COLO668 (cell line): ENCODE measurements at regions not wholly inside any gene's neighbourhood (a gene's known extent, or its start where the extent isn't known, plus 50 kb on each side); places are given as distances from the start of the nearest gene placed in this dataset.

Experiments used
- DNase-seq: peaks from one replicate; lab custom pipeline; 2025; ENCODE audit not compliant: unreplicated experiment; lab: John Stamatoyannopoulos, UW

GRCh38 chr5:92470770-92471169 lies 1087.7 kb upstream of the ARRDC3 start:
- no peak for DNase-seq

DNA sequence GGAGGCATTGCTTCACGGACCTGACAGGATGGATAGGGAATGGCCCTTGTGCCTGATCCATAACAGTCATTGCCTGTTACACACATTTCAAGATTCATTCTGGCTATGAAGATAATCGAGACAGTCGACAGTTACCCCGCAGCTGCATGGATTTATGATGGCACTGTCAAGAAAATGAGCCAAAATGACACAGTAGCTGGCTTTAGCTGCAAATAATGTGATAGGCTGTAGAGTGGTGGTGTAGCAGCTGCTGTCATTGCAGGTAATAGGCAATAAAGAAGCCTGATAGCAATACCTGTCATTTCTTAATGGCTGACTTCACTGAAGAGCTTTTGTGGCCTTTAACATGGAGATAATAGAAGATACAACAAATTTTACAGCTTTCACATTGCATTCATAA lies 1085.2 kb upstream of the ARRDC3 start:
- DNase-seq, result no peak

- no peak for DNase-seq
Measured at GRCh38 chr5:92467695-92468094, 1084.6 kb upstream of the ARRDC3 start.

DNA sequence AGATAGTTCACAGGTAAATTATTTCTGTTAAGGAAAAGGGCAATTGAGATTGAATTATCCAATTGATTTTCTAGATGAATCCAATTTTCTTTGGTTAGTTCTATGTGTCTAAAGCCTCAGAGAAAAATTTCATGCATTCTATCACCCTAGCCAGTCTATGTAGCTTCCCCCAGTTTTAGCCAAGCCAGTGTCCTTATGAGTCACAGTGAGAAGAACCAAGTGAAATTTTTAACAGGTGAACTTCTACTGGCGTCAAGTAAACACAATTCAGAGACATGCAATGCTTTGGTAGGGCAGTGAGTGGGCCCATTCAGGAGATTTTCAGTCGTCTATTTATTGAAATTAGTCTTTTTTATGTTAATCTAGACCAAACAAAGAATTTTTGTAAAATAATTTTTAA lies 1077.4 kb upstream of the ARRDC3 start:
- DNase-seq, result no peak

DNA sequence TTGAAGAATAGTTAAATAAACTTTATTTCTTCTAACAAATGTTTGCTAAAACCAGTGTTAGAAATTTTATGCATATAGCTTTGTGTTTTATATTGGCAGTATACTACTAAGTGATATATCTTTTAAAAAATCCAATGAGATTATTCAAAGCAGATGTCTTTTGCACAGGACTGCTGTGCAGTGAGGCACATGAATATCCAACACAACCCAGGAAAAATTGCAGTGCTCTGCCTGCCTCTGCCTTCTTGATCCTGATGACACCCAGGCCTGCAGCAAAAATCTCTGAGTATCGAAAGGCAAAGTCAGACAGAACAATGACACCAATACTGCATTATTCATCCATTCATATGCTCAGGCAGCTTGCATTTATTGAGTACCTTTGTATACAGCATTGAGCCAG lies 1076.5 kb upstream of the ARRDC3 start:
- DNase-seq, result no peak

GRCh38 chr5:92455011-92455410 lies 1071.9 kb upstream of the ARRDC3 start:
- no peak for DNase-seq

GRCh38 chr5:92444888-92445287 lies 1061.8 kb upstream of the ARRDC3 start:
- DNase-seq, result no peak

DNA sequence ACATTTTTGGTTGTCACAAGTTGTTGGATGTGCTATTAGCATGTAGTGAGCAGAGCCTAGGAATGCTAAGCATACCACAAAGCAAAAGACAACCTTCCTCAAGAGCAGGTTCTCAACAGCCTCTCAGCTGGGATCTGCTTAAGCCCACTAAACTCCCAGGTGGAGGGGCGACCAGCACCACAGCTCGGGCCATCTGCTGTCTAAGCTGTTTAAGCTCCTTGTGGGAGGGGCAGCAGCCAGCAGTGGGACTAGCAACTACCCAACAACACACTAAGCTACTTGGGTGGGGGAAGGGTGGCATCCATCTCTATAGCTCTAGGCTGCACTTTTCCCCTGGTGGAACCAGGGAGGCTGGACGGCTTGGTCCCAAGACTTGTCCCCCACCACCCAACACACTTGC lies 1052.7 kb upstream of the ARRDC3 start:
- DNase-seq, result no peak

- no peak for DNase-seq
Measured at GRCh38 chr5:92429646-92430045, 1046.5 kb upstream of the ARRDC3 start.

GRCh38 chr5:92428415-92428814 lies 1045.3 kb upstream of the ARRDC3 start:
- no peak for DNase-seq

- no peak for DNase-seq
Measured at GRCh38 chr5:92424785-92425426, 1041.8 kb upstream of the ARRDC3 start.

- no peak for DNase-seq
Measured at GRCh38 chr5:92421942-92422341, 1038.8 kb upstream of the ARRDC3 start.

GRCh38 chr5:92421196-92421595 lies 1038.1 kb upstream of the ARRDC3 start:
- DNase-seq, result no peak

- no peak for DNase-seq
Measured at GRCh38 chr5:92419261-92419660, 1036.1 kb upstream of the ARRDC3 start.

DNA sequence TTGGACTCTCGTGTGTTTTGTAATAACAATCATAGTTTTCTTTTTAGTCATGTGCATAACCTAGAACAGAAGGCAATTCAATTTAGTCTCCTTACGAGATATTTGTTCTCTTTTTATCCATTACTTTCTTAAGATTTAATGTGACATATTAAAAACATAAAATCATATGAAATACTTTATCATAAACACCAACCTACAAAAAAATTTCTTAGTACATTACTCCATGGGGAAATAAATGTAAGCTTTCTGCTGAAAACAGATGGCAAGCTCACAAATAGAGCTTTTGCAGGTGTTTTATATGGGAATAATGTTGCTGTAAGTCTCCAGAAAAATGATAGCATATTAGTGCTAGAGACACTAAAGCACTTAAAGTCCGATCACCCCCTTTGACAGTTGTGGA lies 1035.2 kb upstream of the ARRDC3 start:
- no peak for DNase-seq

DNA sequence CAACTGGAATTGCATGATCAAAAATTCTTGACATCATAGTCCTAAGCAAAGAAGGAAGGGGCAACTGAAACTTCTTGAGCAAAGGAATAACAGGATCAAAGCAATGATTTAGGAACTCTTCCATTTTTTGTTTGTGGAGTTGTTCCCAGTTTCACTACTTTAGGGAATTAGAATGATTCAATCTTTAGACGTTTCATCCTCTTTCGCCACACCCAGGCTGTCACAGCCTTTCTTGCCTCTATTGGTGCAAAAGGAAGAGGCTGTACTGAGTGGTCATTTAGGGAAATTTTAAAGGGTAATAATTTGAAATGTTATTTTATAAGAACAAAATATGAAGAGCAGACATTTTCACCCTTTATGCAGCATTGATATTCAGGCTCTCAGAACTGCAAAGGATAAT lies 1026.0 kb upstream of the ARRDC3 start:
- DNase-seq, result no peak

- DNase-seq, result peak; percentile 1
Measured at GRCh38 chr5:92402956-92403702, 1020.0 kb upstream of the ARRDC3 start.

GRCh38 chr5:92402045-92402444 lies 1018.9 kb upstream of the ARRDC3 start:
- no peak for DNase-seq

DNA sequence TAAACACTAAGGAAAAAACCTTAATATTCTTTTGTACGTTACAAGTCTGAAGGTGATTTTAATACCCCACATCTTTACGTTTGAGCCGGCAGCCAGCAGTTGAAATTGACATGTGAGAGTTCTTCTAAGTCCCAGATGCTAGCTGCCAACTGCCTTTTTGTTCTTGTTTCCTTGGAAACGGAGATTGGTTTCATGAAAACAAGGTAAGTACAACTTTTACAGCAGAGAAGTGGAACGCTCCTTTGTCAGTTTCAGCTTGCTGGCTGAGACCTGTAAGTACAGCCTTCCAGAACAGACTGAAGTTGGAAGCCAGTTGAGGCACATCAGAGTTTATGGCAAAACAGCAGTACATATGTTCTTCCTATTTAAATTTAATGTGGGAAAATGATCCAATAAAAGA lies 1018.4 kb upstream of the ARRDC3 start:
- DNase-seq, result no peak

DNA sequence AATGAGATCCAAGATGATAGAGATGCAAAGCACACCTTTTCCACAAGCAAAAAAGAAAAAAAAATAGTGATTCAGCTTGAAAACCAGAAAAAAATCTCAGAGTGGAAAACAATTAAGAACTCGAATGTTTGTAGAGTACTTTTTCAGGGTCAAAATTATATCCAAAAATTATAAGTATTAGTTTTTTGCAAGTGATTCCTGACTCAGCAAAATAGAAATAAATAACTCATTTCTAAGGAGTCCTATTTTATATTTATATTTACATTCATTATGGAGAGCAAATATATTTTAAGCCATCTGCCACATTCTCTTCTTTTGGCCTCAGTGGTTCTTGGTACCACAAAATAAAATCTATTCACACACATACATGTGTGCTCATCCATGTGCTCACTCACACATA lies 1011.8 kb upstream of the ARRDC3 start:
- no peak for DNase-seq

- no peak for DNase-seq
Measured at GRCh38 chr5:92390657-92391056, 1007.5 kb upstream of the ARRDC3 start.

DNA sequence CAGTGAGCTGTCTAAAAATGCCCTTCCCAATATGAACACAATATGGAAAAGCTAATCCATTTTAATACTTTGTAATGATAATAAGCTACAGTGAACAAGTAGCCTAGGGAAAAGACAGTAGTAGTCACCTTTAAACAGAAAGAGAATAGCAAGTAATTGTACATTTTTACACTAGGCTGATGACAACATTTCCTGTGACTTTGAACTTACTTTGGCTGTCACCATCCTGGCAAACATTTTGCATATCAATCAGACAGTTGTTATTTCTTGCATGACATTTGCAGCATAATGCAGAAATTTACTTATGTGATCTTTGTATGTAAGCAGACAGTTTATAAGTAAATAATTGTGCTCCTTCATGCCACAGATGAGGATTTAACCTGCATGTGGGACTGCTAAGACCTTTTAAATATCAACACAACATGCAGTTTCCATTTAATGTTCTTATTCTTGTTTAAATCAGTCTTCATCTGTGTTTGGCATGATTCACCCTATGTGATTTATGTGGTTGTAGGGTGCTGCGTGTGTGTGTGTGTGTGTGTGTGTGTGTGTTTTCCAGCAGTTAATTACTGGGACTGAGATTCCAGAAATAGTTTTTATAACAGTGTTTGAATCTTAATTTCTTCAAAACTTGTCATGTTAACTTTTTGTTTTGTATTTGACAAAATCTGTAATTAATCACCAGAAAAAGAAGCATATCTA lies 997.1 kb upstream of the ARRDC3 start:
- no peak for DNase-seq
